Neural progenitor cell (in vitro differentiated cells): ENCODE measurements at regions not wholly inside any gene's neighbourhood (a gene's known extent, or its start where the extent isn't known, plus 50 kb on each side); places are given as distances from the start of the nearest gene placed in this dataset.

Experiments
- DNase-seq: peaks from one replicate; pipeline ENCODE4 v3.0.0-alpha.2; 2016; ENCODE audit warnings: low spot score
- H2AFZ ChIP-seq: fragments of 200-600 bp; sonication (generic); replicated peaks from 2 replicates; pipeline ENCODE4 v1.6.1; 2016; ENCODE audit warnings: antibody characterized with exemption
- H3F3A ChIP-seq: fragments of 200-600 bp; sonication (generic); 2 replicates; pipeline ENCODE4 v1.6.1; 2016; ENCODE audit warnings: antibody characterized with exemption, low read depth
- H3K27ac ChIP-seq: fragments of 200-600 bp; sonication (generic); 2 replicates; pipeline ENCODE4 v1.5.1; 2016; ENCODE audit warnings: mild to moderate bottlenecking
- H3K27me3 ChIP-seq: fragments of 200-600 bp; sonication (generic); 2 replicates; pipeline ENCODE4 v1.6.1; 2016; ENCODE audit warnings: mild to moderate bottlenecking, moderate library complexity
- H3K36me3 ChIP-seq: fragments of 200-600 bp; sonication (generic); 2 replicates; pipeline ENCODE4 v1.5.1; 2016
- H3K4me1 ChIP-seq: fragments of 200-600 bp; sonication (generic); 2 replicates; pipeline ENCODE4 v1.6.1; 2016; ENCODE audit warnings: mixed run types
- H3K4me2 ChIP-seq: fragments of 200-600 bp; sonication (generic); 2 replicates; pipeline ENCODE4 v1.6.1; 2016
- H3K4me3 ChIP-seq: fragments of 200-600 bp; sonication (generic); 2 replicates; pipeline ENCODE4 v1.5.1; 2016
- H3K79me2 ChIP-seq: fragments of 200-600 bp; sonication (generic); 2 replicates; pipeline ENCODE4 v1.6.1; 2016; ENCODE audit warnings: low read depth
- H3K9ac ChIP-seq: fragments of 200-600 bp; sonication (generic); 2 replicates; pipeline ENCODE4 v1.6.1; 2016
- H3K9me3 ChIP-seq: fragments of 200-600 bp; sonication (generic); 2 replicates; pipeline ENCODE4 v1.5.1; 2016; ENCODE audit warnings: low read depth
- H4K20me1 ChIP-seq: fragments of 200-600 bp; sonication (generic); 2 replicates; pipeline ENCODE4 v1.6.1; 2016; ENCODE audit warnings: low read depth
- H3K27ac Mint-ChIP-seq: 3 replicates; pipeline ENCODE4 v1.8.0; 2021; ENCODE audit warnings: mixed read lengths
- H3K27me3 Mint-ChIP-seq: 2 replicates; pipeline ENCODE4 v1.8.0; 2022; ENCODE audit warnings: low read depth, mild to moderate bottlenecking, inconsistent platforms, moderate library complexity, mixed read lengths; ENCODE audit not compliant: insufficient read depth
- H3K36me3 Mint-ChIP-seq: 3 replicates; pipeline ENCODE4 v1.8.0; 2021; ENCODE audit warnings: mixed read lengths
- H3K4me1 Mint-ChIP-seq: 3 replicates; pipeline ENCODE4 v1.8.0; 2021; ENCODE audit warnings: mixed read lengths
- H3K4me3 Mint-ChIP-seq: 3 replicates; pipeline ENCODE4 v1.8.0; 2021; ENCODE audit warnings: mild to moderate bottlenecking, moderate library complexity, mixed read lengths
- H3K9me3 Mint-ChIP-seq: 3 replicates; pipeline ENCODE4 v1.8.0; 2020; ENCODE audit warnings: mixed read lengths
- EZH2 ChIP-seq: fragments of 200-600 bp; sonication (generic); IDR thresholded peaks from 2 replicates; pipeline ENCODE4 v1.6.1; 2017; ENCODE audit warnings: antibody characterized with exemption, mild to moderate bottlenecking, moderate library complexity
- EZH2phosphoT487 ChIP-seq: fragments of 200-600 bp; sonication (generic); IDR thresholded peaks from 2 replicates; pipeline ENCODE4 v1.6.1; 2017; ENCODE audit warnings: antibody characterized with exemption
- TF ChIP-seq, protein P1 (sequence below): fragments of 200-600 bp; sonication (generic); IDR thresholded peaks from 2 replicates; pipeline ENCODE4 v1.5.1; 2017; ENCODE audit warnings: antibody characterized with exemption, mild to moderate bottlenecking

DNA sequence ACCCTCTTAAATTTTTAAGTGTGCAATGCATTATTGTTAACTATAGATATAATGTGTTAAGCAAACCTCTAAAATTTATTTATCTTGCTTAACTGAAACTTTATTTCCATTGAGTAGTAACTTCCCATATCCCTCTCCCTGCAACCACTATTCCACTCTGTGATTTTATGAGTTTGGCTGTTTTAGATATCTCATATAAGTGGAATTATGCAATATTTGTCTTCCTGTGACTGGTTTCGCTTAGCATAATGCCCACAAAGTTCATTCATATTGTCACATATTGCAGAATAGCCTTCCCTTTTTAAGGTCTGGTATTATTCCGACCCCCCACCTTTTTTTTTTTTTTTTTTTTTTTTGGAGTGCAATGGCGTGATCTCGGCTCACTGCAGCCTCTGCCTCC, 247.6 kb downstream of the EMP1 start:
- Mint-ChIP-seq H3K36me3 (no peaks in the 10 kb centered on the region), H3K9me3 (peaks cover 2% of the 10 kb centered on the region), H3K4me1 (peaks cover 2% of the 10 kb centered on the region), H3K27me3 (no peaks in the 10 kb centered on the region), H3K4me3 (no peak overlapping the region), H3K27ac (no peak overlapping the region)
- Histone ChIP-seq H3K9ac (no peak overlapping the region), H3K9me3 (no peaks in the 10 kb centered on the region), H2AFZ (no peak overlapping the region), H3K79me2 (no peaks in the 10 kb centered on the region), H3K27ac (no peak overlapping the region), H3K4me1 (no peaks in the 10 kb centered on the region), H3K27me3 (no peaks in the 10 kb centered on the region), H3K4me2 (no peak overlapping the region), H4K20me1 (no peaks in the 10 kb centered on the region), H3F3A (no peaks in the 10 kb centered on the region), H3K36me3 (no peaks in the 10 kb centered on the region), H3K4me3 (no peak overlapping the region)
- TF ChIP-seq EZH2 (no peak), EZH2phosphoT487 (no peak)
- TF ChIP-seq, protein P1, sequence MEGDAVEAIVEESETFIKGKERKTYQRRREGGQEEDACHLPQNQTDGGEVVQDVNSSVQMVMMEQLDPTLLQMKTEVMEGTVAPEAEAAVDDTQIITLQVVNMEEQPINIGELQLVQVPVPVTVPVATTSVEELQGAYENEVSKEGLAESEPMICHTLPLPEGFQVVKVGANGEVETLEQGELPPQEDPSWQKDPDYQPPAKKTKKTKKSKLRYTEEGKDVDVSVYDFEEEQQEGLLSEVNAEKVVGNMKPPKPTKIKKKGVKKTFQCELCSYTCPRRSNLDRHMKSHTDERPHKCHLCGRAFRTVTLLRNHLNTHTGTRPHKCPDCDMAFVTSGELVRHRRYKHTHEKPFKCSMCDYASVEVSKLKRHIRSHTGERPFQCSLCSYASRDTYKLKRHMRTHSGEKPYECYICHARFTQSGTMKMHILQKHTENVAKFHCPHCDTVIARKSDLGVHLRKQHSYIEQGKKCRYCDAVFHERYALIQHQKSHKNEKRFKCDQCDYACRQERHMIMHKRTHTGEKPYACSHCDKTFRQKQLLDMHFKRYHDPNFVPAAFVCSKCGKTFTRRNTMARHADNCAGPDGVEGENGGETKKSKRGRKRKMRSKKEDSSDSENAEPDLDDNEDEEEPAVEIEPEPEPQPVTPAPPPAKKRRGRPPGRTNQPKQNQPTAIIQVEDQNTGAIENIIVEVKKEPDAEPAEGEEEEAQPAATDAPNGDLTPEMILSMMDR, result no peak
- no peak for DNase-seq

DNA sequence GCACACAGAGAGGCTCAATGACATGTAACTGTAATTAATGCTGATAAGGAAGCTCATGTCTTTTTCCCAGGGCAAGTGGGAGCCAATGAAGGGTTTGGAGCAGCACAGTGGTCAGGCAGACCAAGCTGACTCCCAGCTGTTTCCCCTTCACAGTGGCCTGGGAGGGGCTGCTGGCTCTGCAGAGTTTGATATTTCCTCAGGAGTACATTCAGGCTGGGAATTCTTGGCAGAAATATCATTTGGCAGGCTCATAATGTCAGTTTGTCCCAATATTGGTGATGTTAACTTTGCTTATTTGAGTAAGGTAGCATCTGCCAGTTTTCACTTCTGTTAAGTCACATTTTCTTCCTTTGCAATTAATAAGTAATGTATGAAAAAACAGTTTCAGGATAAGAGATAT, 247.0 kb downstream of the EMP1 start:
- no peaks in the 10 kb centered on the region for H3K27me3 Mint-ChIP-seq
- TF ChIP-seq EZH2 (no peak), EZH2phosphoT487 (no peak)
- TF ChIP-seq, protein P1, result no peak
- Histone ChIP-seq H3K9me3 (no peaks in the 10 kb centered on the region), H3K79me2 (no peaks in the 10 kb centered on the region), H3K27ac (no peak overlapping the region), H3F3A (no peaks in the 10 kb centered on the region), H3K9ac (no peak overlapping the region), H3K4me3 (no peak overlapping the region), H3K4me2 (no peak overlapping the region), H3K4me1 (no peaks in the 10 kb centered on the region), H3K36me3 (no peaks in the 10 kb centered on the region), H2AFZ (no peak overlapping the region), H4K20me1 (no peaks in the 10 kb centered on the region), H3K27me3 (no peaks in the 10 kb centered on the region)
- peaks cover 2% of the 10 kb centered on the region for H3K9me3 Mint-ChIP-seq
- DNase-seq, result no peak
- no peak overlapping the region for H3K27ac Mint-ChIP-seq
- no peak overlapping the region for H3K4me3 Mint-ChIP-seq
- H3K4me1 Mint-ChIP-seq, result peaks cover 2% of the 10 kb centered on the region
- no peaks in the 10 kb centered on the region for H3K36me3 Mint-ChIP-seq

DNA sequence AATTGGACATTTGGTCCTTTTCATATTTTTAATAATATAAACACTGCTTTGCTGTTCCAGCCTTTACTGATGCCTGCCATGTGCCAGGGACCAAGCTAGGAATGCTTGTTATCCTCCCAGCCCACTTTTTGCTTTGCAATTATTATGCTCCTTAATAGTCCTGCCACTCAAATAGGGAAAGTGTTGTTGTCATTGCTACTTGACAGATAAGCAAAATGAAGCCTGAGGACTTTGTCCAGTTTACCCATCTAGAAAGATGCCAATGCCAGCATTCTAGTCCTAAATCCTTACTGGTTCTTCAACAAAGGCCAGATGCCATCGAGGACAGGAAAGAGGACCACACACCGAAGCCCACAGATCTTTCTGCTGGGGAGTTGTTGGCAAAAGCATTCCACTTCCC, 246.5 kb downstream of the EMP1 start:
- no peaks in the 10 kb centered on the region for H3K27me3 ChIP-seq
- H3K9ac ChIP-seq, result no peak overlapping the region
- H3K4me2 ChIP-seq, result no peak overlapping the region
- no peaks in the 10 kb centered on the region for H4K20me1 ChIP-seq
- H2AFZ ChIP-seq, result no peak overlapping the region
- H3K79me2 ChIP-seq, result no peaks in the 10 kb centered on the region
- Mint-ChIP-seq H3K4me1 (peaks cover 2% of the 10 kb centered on the region), H3K27ac (no peak overlapping the region), H3K9me3 (peaks cover 2% of the 10 kb centered on the region), H3K4me3 (no peak overlapping the region), H3K27me3 (no peaks in the 10 kb centered on the region), H3K36me3 (no peaks in the 10 kb centered on the region)
- H3F3A ChIP-seq, result no peaks in the 10 kb centered on the region
- DNase-seq, result no peak
- H3K4me3 ChIP-seq, result no peak overlapping the region
- TF ChIP-seq EZH2, result no peak
- TF ChIP-seq, protein P1, result no peak
- no peak for TF ChIP-seq EZH2phosphoT487
- H3K4me1 ChIP-seq, result no peaks in the 10 kb centered on the region
- no peaks in the 10 kb centered on the region for H3K36me3 ChIP-seq
- no peaks in the 10 kb centered on the region for H3K9me3 ChIP-seq
- no peak overlapping the region for H3K27ac ChIP-seq

DNA sequence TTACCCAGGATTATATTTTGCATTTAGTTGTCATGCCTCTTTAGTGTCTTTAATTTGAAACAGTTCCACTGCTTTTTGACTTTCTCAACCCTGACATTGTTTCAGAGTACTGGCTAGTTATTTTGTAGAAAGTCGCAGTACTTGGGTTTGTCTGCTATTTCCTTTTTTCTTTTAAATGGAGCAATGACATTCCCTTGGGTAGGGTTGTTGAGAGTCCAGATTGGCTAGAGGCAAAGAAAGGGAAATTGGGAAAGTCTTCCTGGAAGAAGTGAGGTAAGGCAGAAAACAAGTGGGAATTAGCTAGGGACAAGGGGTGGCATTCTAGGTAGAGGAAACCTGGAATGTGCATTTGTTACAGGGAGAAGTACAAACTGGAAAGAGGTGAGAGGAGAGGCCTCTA, 245.9 kb downstream of the EMP1 start:
- Histone ChIP-seq H2AFZ (no peak overlapping the region), H3K9me3 (no peaks in the 10 kb centered on the region), H3K27me3 (no peaks in the 10 kb centered on the region), H3K36me3 (no peaks in the 10 kb centered on the region), H3K4me1 (no peaks in the 10 kb centered on the region), H4K20me1 (no peaks in the 10 kb centered on the region), H3K4me2 (no peak overlapping the region), H3K4me3 (no peak overlapping the region), H3K79me2 (no peaks in the 10 kb centered on the region), H3F3A (no peaks in the 10 kb centered on the region), H3K27ac (no peak overlapping the region), H3K9ac (no peak overlapping the region)
- Mint-ChIP-seq H3K9me3 (peaks cover 2% of the 10 kb centered on the region), H3K27me3 (no peaks in the 10 kb centered on the region), H3K36me3 (no peaks in the 10 kb centered on the region), H3K4me3 (no peak overlapping the region), H3K4me1 (peaks cover 2% of the 10 kb centered on the region), H3K27ac (no peak overlapping the region)
- no peak for DNase-seq
- TF ChIP-seq EZH2phosphoT487 (no peak), EZH2 (no peak)
- TF ChIP-seq, protein P1, result no peak
